Left lung (tissue), 4 donors: ENCODE measurements at regions not wholly inside any gene's neighbourhood (a gene's known extent, or its start where the extent isn't known, plus 50 kb on each side); places are given as distances from the start of the nearest gene placed in this dataset.
A peak's percentile ranks its signal among the peaks of the same experiment; 100 is the strongest.

Experiments
- ATAC-seq: fragments of 200-7000 bp; cut with Tn5 transposase; one replicate; pipeline ENCODE4 v1.9.1; 2020; ENCODE audit warnings: moderate library complexity
- DNase-seq, 4 donors: peaks; one replicate each; pipeline ENCODE4 v3.0.0-alpha.2; 2013 to 2020
- H3K27ac ChIP-seq, 2 donors: fragments of 200-600 bp; sonication (generic) in 1 of 2; one replicate each; pipeline versions ENCODE4 v1.5.0 to v1.8.0; 2020 to 2021
- H3K27me3 ChIP-seq, 2 donors: fragments of 200-600 bp; sonication (generic) in 1 of 2; one replicate each; pipeline versions ENCODE4 v1.5.0 to v1.8.0; 2020 to 2021
- H3K36me3 ChIP-seq, 2 donors: fragments of 200-600 bp; sonication (generic) in 1 of 2; one replicate each; pipeline versions ENCODE4 v1.5.0 to v1.8.0; 2020 to 2021
- H3K4me1 ChIP-seq, 2 donors: fragments of 200-600 bp; one replicate each; pipeline ENCODE4 v1.8.0; 2021
- H3K4me3 ChIP-seq, 2 donors: fragments of 200-600 bp; sonication (generic) in 1 of 2; one replicate each; pipeline versions ENCODE4 v1.5.0 to v1.8.0; 2020 to 2021; ENCODE audit warnings: mild to moderate bottlenecking in 1 of 2
- H3K9me3 ChIP-seq, 2 donors: fragments of 200-600 bp; sonication (generic) in 1 of 2; one replicate each; pipeline versions ENCODE4 v1.5.0 to v1.8.0; 2020 to 2021
- CTCF ChIP-seq, 2 donors: fragments of 200-600 bp; sonication (generic) in 1 of 2; IDR thresholded peaks; one replicate each; pipeline versions ENCODE4 v1.5.0 to v1.8.0; 2021; ENCODE audit warnings: antibody characterized with exemption in 2 of 2
- intact Hi-C, 2 donors: fragments of 100-400 bp; cut with DNase I; formaldehyde crosslinking; loops; one replicate each; pipeline versions ENCODE4 v1.11.2 to v1.14.2; 2022
- donor health status: DM: no; HTN: yes; CAD: no.
- donor health status: DM: no; HTN: no; CAD: no.

DNA sequence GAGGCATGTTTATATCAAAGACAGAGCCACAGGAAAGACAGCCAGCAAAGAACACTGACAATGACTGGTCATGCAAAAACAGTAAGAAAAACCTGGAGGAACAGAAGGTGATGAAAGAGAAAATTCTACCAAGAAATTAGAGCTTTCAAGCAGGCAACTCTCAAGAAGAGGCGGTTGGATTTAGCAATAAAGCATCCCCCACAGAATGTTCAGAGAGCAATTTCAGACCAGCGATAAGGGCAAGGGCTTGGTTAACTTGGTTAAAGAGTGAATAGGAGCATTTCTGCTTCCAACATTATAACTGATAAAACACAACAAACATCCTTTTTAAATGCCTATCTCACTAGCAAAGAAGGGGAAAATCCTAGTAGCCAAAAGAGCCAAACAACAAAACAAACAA lies 68.0 kb upstream of the NCKAP5 start:
- TF ChIP-seq CTCF (IDR thresholded peaks at IDR 0.05): no peak
- intact Hi-C loops: no loop called here
- no peak overlapping the region for H3K4me3 ChIP-seq
- no peaks in the 10 kb centered on the region for H3K27me3 ChIP-seq
- no peaks in the 10 kb centered on the region for H3K4me1 ChIP-seq
- no peaks in the 10 kb centered on the region for H3K36me3 ChIP-seq
- no peak for DNase-seq
- no peak overlapping the region for H3K27ac ChIP-seq
- H3K9me3 ChIP-seq: no peaks in the 10 kb centered on the region
- ATAC-seq: no peak

- TF ChIP-seq CTCF (IDR thresholded peaks at IDR 0.05): no peak
- H3K27ac ChIP-seq: no peak overlapping the region
- intact Hi-C loops: no loop called here
- no peaks in the 10 kb centered on the region for H3K27me3 ChIP-seq
- DNase-seq: no peak
- H3K36me3 ChIP-seq: no peaks in the 10 kb centered on the region
- H3K4me1 ChIP-seq: no peaks in the 10 kb centered on the region
- H3K4me3 ChIP-seq: no peak overlapping the region
- H3K9me3 ChIP-seq: no peaks in the 10 kb centered on the region
- ATAC-seq: no peak
Observed at GRCh38 chr2:133640103-133640502, 71.8 kb upstream of the NCKAP5 start.

DNA sequence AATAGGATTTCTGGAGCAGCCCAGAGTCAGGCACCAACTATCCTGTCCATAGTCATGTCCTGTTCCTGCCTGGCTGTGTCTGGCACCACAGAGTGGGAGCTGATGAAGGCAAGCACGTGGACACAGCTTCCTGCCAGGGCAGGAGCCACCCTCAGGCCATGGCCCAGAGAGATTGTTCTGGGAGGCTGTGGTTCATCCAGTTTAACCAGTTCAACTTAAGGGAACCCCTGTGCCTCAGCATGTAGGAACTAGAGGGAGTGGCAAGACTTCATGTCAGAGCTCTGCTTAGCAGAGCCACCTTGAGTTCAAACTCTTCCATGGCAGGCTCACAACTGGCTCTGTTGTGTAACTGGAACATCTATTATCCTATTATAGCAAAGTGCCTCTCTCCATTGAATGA lies 73.2 kb upstream of the NCKAP5 start:
- Histone ChIP-seq H3K4me3 (no peak overlapping the region), H3K36me3 (no peaks in the 10 kb centered on the region), H3K9me3 (no peaks in the 10 kb centered on the region), H3K4me1 (no peaks in the 10 kb centered on the region), H3K27me3 (no peaks in the 10 kb centered on the region), H3K27ac (no peak overlapping the region)
- TF ChIP-seq CTCF (IDR thresholded peaks at IDR 0.05): no peak
- intact Hi-C loops: no loop called here
- peak; percentile 96 for ATAC-seq
- peak in 2 of 4 donors; percentile 24 to 39 for DNase-seq

DNA sequence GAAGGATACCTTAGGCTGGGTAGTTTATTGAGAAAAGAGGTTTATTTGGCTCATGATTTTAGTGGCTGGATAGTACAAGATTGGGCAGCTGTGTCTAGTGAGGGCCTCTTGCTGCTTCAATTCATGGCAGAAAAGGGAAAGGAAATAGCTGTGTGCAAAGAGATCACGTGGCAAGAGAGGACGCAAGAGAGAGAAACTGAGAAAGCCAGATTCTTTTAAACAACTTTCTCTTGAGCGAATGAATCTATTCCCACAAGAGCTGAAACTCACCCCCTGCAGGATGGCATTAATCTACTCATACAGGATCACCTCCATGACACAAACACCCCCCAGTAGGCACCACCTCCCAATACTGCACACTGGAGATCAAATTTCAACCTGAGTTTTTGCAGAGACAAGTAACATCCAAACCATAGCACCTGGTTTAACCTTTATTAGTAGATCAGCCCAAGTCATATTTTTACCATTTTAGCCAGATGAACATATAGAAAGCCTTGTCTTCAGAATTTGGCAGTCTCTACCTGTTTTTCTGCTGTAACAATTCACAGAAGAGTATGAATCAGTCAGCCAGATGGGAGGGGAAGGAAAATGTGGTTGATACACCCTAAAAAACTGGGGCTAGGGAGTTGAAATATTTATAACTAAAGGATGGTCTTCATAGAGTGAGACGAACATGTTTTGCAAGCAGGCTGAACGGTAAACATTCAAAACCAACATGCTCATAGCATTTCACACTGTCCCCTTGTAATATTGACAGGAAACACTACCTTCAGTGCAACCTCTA lies 73.9 kb upstream of the NCKAP5 start:
- Histone ChIP-seq H3K4me1 (no peaks in the 10 kb centered on the region), H3K36me3 (no peaks in the 10 kb centered on the region), H3K4me3 (no peak overlapping the region), H3K27ac (no peak overlapping the region), H3K9me3 (no peaks in the 10 kb centered on the region), H3K27me3 (no peaks in the 10 kb centered on the region)
- no peak for ATAC-seq
- TF ChIP-seq CTCF (IDR thresholded peaks at IDR 0.05): no peak
- intact Hi-C loops: no loop called here
- no peak for DNase-seq

DNA sequence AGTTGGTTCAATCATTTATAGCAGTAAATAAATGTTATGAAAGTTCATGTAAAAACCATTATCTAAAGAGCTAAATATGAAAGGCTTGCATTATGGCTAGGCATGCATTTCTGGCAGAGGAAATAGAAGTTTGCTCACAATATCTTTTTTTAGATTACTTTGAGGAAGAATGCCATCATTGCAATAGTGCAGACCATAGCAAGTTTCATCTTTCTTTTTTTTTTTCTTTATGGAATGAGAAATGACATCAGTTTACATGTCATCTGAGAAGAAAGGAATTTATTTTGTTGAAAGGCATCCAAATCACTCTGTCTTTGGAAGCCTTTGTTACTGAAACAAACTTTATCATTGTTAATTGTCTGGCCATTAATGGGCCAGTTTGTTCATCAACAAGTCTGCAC lies 74.5 kb upstream of the NCKAP5 start:
- DNase-seq (peak in 2 of 4 donors; percentile 32 to 65), ATAC-seq (no peak)
- H3K27me3 ChIP-seq: no peaks in the 10 kb centered on the region
- no peak for TF ChIP-seq CTCF (IDR thresholded peaks at IDR 0.05)
- H3K4me1 ChIP-seq: no peaks in the 10 kb centered on the region
- intact Hi-C loops: no loop called here
- H3K27ac ChIP-seq: no peak overlapping the region
- H3K4me3 ChIP-seq: no peak overlapping the region
- no peaks in the 10 kb centered on the region for H3K9me3 ChIP-seq
- no peaks in the 10 kb centered on the region for H3K36me3 ChIP-seq
